Heart left ventricle (tissue), 16 donors: ENCODE measurements at regions not wholly inside any gene's neighbourhood (a gene's known extent, or its start where the extent isn't known, plus 50 kb on each side); places are given as distances from the start of the nearest gene placed in this dataset.
A peak's percentile ranks its signal among the peaks of the same experiment; 100 is the strongest.

ENCODE experiments used
- ATAC-seq, 4 donors: fragments of 200-7000 bp; cut with Tn5 transposase; one replicate each; pipeline ENCODE4 v1.9.1; 2020 to 2022; ENCODE audit warnings: moderate library complexity in 4 of 4, mild to moderate bottlenecking in 3 of 4, moderate number of reproducible peaks in 1 of 4
- DNase-seq, 5 donors: peaks; one replicate each; pipeline ENCODE4 v3.0.0-alpha.2; 2020
- H3K27ac ChIP-seq, 12 donors: fragments of 200-600 bp; sonication (generic) in 4 of 12; one replicate each; pipeline versions ENCODE4 v1.5.0 to v1.8.0; 2016 to 2022; ENCODE audit warnings: mild to moderate bottlenecking in 2 of 12
- H3K27me3 ChIP-seq, 9 donors: fragments of 200-600 bp; sonication (generic) in 2 of 9; one replicate each; pipeline versions ENCODE4 v1.5.1 to v1.8.0; 2016 to 2022; ENCODE audit warnings: mild to moderate bottlenecking in 3 of 9
- H3K36me3 ChIP-seq, 9 donors: fragments of 200-600 bp; sonication (generic) in 2 of 9; one replicate each; pipeline versions ENCODE4 v1.5.0 to v1.8.0; 2018 to 2022; ENCODE audit warnings: mild to moderate bottlenecking in 2 of 9
- H3K4me1 ChIP-seq, 12 donors: fragments of 200-600 bp; sonication (generic) in 4 of 12; one replicate each; pipeline versions ENCODE4 v1.5.0 to v1.8.0; 2016 to 2022; ENCODE audit warnings: mild to moderate bottlenecking in 3 of 12
- H3K4me3 ChIP-seq, 12 donors: fragments of 200-600 bp; sonication (generic) in 4 of 12; one replicate each; pipeline versions ENCODE4 v1.5.0 to v1.8.0; 2017 to 2022; ENCODE audit warnings: mild to moderate bottlenecking in 9 of 12, moderate library complexity in 4 of 12
- H3K9me3 ChIP-seq, 12 donors: fragments of 200-600 bp; sonication (generic) in 4 of 12; one replicate each; pipeline versions ENCODE4 v1.5.0 to v1.8.0; 2016 to 2022; ENCODE audit warnings: mild to moderate bottlenecking in 1 of 12
- POLR2A ChIP-seq, 2 donors: fragments of 450-650 bp; IDR thresholded peaks; one replicate each; pipeline ENCODE4 v1.6.1; 2017; ENCODE audit warnings: antibody characterized with exemption in 2 of 2, mild to moderate bottlenecking in 2 of 2, moderate library complexity in 2 of 2
- WGBS, 4 donors: extraction: QIAGEN DNeasy Blood & Tissue Kit in 2 of 4; methylation state at CpG; one replicate each; pipeline versions ENCODE4 v1.1.5 to v1.1.7; 2013 to 2018; 5-methylcytosine and 5-hydroxymethylcytosine counted together
- intact Hi-C, 10 donors: fragments of 100-400 bp; cut with DNase I; formaldehyde crosslinking; loops; one replicate each; pipeline versions ENCODE4 v1.11.1 to v1.14.2; 2022
- TF ChIP-seq, protein P1 (sequence below), 12 donors: fragments of 200-600 bp; sonication (generic) in 4 of 12; IDR thresholded peaks; one replicate each; pipeline versions ENCODE4 v1.5.0 to v1.8.0; 2018 to 2022; ENCODE audit warnings: antibody characterized with exemption in 12 of 12, mild to moderate bottlenecking in 5 of 12
- donor health status: ischemic (EF 13 %, LVEDD 7.1; RV severe dilation, severe dysfunction).
- donor health status: healthy with polysubstance abuse.
- donor health status: DM: no; HTN: yes; CAD: no.
- donor health status: DM: no; HTN: no; CAD: no.
- donor health status: ischemic (EF 25% LVEDD 6.9; RV normal size, moderate dysfunction).
- donor health status: ischemic (EF 25% LVEDD 5.7; RV mildly dilated, moderate dysfunction).
- donor health status: healthy.
- donor health status: DM: yes; HTN: yes; CAD: no.
- donor health status: ischemic (EF 35%, LVEDD 5.7; RV mildly dilated, moderate dysfunction).
- donor health status: nonischemic (EF 11% LVEDD 7.7; RV severe dilation, severe dysfunction).
- donor health status: DM: yes; HTN: yes; CAD: no.
- donor health status: PGD.
- donor health status: ischemic (EF 29% LVEDD 5.4; RV normal size, mild dysfunction).
- donor health status: nonischemic (EF 23%, LVEDD 6.1; RV moderate dilation, normal function).

DNA sequence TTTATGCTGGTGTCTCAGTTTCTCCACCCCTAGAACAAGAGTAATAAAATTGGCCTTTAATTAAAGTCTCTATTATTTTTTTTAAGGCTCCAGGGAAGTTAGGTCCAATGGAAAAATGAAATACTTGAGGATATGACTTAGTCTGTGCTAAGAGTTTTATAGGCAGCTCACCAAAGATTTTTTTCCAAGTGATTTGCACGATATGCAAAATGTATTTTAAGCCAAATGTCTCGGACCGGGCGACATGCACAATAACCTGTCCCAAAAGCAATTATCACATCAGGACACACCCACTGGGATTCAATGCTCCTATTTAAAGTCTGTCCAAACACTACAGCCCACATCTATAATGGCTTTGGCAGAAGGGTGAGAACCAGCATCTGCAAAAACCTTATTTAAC is 136.1 kb upstream of the ANKH start:
- Histone ChIP-seq H3K36me3 (no peaks in the 10 kb centered on the region), H3K27ac (peak overlapping the region; percentile 18 to 85 (median 70)), H3K4me1 (peaks cover 7 to 64% (median 42%) of the 10 kb centered on the region in 12 donors), H3K27me3 (no peaks in the 10 kb centered on the region), H3K9me3 (no peaks in the 10 kb centered on the region), H3K4me3 (no peak overlapping the region)
- ATAC-seq (peak; percentile 27 to 63 (median 38)), DNase-seq (peak in 2 of 5 donors; percentile 40 to 42)
- intact Hi-C loops, result loop anchor here in 5 of 10 donors (2.0 to 10.0 kb wide), 6 partner anchors 53 to 321 kb away; partner anchors contain the start of gene ANKH (in 2 of the 5)
- no peak for TF ChIP-seq POLR2A (IDR thresholded peaks at IDR 0.05)
- TF ChIP-seq, protein P1, sequence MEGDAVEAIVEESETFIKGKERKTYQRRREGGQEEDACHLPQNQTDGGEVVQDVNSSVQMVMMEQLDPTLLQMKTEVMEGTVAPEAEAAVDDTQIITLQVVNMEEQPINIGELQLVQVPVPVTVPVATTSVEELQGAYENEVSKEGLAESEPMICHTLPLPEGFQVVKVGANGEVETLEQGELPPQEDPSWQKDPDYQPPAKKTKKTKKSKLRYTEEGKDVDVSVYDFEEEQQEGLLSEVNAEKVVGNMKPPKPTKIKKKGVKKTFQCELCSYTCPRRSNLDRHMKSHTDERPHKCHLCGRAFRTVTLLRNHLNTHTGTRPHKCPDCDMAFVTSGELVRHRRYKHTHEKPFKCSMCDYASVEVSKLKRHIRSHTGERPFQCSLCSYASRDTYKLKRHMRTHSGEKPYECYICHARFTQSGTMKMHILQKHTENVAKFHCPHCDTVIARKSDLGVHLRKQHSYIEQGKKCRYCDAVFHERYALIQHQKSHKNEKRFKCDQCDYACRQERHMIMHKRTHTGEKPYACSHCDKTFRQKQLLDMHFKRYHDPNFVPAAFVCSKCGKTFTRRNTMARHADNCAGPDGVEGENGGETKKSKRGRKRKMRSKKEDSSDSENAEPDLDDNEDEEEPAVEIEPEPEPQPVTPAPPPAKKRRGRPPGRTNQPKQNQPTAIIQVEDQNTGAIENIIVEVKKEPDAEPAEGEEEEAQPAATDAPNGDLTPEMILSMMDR (IDR thresholded peaks at IDR 0.05), result no peak
- WGBS, 4 donors, result 38 to 58% (median 45%) methylated on average over 4 of the region's 4 CpGs

DNA sequence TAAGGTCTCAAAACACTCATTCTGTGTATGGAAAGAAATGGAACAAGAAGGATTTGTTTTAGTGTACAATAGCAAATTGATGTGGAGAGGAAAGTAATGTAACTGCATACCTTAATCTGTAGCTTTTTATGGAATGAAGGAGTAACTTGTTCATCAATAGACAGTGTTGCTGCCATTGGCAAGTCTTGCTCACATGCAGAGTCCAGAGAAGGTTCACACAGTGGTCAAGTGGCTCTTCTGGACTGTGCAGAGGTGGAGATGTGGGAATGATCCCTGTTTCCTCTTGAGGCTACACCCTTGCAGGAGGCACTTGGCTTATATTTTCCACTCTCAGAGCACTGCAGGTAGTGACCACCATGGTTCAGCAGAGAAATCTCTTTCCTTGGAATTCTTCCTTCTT is 132.9 kb upstream of the ANKH start:
- Histone ChIP-seq H3K4me3 (no peak overlapping the region), H3K9me3 (no peaks in the 10 kb centered on the region), H3K36me3 (no peaks in the 10 kb centered on the region), H3K27me3 (no peaks in the 10 kb centered on the region), H3K27ac (peak overlapping the region in 1 of 12 donors; percentile 17), H3K4me1 (peaks cover 7 to 56% (median 40%) of the 10 kb centered on the region in 12 donors)
- ATAC-seq, result no peak
- intact Hi-C loops, result loop anchor here (1.0 to 10.0 kb wide), 7 partner anchors 50 to 320 kb away; partner anchors contain the start of gene ANKH (in 8 of the 10)
- no peak for DNase-seq
- no peak for TF ChIP-seq POLR2A (IDR thresholded peaks at IDR 0.05)
- TF ChIP-seq, protein P1 (IDR thresholded peaks at IDR 0.05), result no peak

DNA sequence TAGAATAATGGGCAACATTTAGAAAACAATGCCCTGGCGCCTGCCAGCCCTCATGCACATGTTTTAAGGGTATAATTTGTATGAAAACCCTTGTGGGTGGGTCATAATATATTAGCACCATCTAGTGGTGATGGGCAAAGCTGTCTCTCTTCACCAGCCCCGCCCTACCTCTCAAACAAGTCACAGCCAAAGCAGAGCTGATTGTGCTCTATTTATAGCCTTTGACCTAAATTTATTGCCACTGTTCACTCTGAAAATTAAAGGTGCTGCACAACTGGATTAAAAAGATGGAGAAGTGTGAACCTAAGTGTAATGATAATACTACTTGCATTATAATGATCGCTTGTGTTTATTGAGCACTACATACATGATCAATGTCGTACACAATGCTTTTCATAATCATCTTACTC is 131.9 kb upstream of the ANKH start:
- Histone ChIP-seq H3K4me3 (no peak overlapping the region), H3K36me3 (no peaks in the 10 kb centered on the region), H3K27me3 (no peaks in the 10 kb centered on the region), H3K4me1 (peaks cover 4 to 46% (median 34%) of the 10 kb centered on the region in 12 donors), H3K27ac (no peak overlapping the region), H3K9me3 (peaks cover 0 to 2% (median 0%) of the 10 kb centered on the region in 12 donors)
- WGBS, 4 donors, result 38 to 45% (median 42%) methylated on average over 4 of the region's 4 CpGs
- TF ChIP-seq, protein P1 (IDR thresholded peaks at IDR 0.05), result peak; percentile 76 to 93 (median 86)
- no peak for TF ChIP-seq POLR2A (IDR thresholded peaks at IDR 0.05)
- peak; percentile 72 to 89 (median 87) for ATAC-seq
- DNase-seq, result peak in 4 of 5 donors; percentile 65 to 71 (median 68)
- intact Hi-C loops, result loop anchor here (1.0 to 10.0 kb wide), 9 partner anchors 49 to 277 kb away; partner anchors contain the start of gene ANKH (in 8 of the 10)

DNA sequence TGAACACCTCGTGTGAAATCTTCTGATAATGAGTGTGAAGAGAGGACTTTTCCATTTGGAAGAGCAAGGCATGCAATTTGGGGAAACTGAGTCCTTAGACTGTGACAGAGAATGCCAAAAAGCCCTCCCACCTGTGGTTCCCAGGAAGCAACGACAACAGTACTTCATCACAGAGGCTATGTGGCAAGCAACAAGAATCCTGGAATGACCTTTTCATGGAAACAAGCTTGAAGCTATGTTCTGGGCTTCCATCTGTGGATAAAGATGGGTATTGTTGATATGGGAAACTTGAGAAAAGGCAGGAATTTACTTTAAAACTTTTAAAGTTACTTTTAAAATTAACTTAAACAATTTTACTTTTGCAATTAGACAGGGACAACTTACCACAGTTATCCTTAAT is 131.2 kb upstream of the ANKH start:
- WGBS, 4 donors, result 30 to 44% (median 32%) methylated on average over 2 of the region's 2 CpGs
- ATAC-seq, result no peak
- no peaks in the 10 kb centered on the region for H3K27me3 ChIP-seq

More for the DNA sequence above, 131.2 kb upstream of the ANKH start:
- Histone ChIP-seq H3K27ac (no peak overlapping the region), H3K4me3 (no peak overlapping the region), H3K36me3 (no peaks in the 10 kb centered on the region), H3K9me3 (peaks cover 0 to 9% (median 0%) of the 10 kb centered on the region in 12 donors), H3K4me1 (peaks cover 0 to 39% (median 27%) of the 10 kb centered on the region in 12 donors)
- no peak for DNase-seq
- intact Hi-C loops, result loop anchor here (1.0 to 10.0 kb wide), 9 partner anchors 48 to 276 kb away; partner anchors contain the start of gene ANKH (in 8 of the 10)
- TF ChIP-seq POLR2A (IDR thresholded peaks at IDR 0.05), result no peak
- TF ChIP-seq, protein P1 (IDR thresholded peaks at IDR 0.05), result no peak
